HAP-1 (cell line): ENCODE measurements at regions not wholly inside any gene's neighbourhood (a gene's known extent, or its start where the extent isn't known, plus 50 kb on each side); places are given as distances from the start of the nearest gene placed in this dataset.
"Not testable (repeated sequence)": the region's sequence is repeated elsewhere in the genome, so short reads cannot be mapped to it uniquely, and the experiment has no call there.

Experiments
- DNase-seq, 2 experiments: peaks; one replicate each; pipeline ENCODE4 v3.0.0-alpha.2; 2016 to 2020; ENCODE audit warnings: low spot score in 2 of 2
- H3K27me3 ChIP-seq: fragments of 250-450 bp; sonication (Bioruptor Pico); 2 replicates; pipeline ENCODE4 v1.5.1; 2020; ENCODE audit warnings: low read depth, mild to moderate bottlenecking, moderate library complexity
- H3K36me3 ChIP-seq: fragments of 250-450 bp; sonication (Bioruptor Pico); replicated peaks from 2 replicates; pipeline ENCODE4 v1.5.1; 2020; ENCODE audit warnings: mild to moderate bottlenecking
- H3K4me1 ChIP-seq: fragments of 250-450 bp; sonication (Bioruptor Pico); 2 replicates; pipeline ENCODE4 v1.5.1; 2020; ENCODE audit warnings: mild to moderate bottlenecking
- H3K4me3 ChIP-seq: fragments of 250-450 bp; sonication (Bioruptor Pico); 2 replicates; pipeline ENCODE4 v1.5.1; 2020; ENCODE audit warnings: mild to moderate bottlenecking, moderate library complexity
- H3K9me3 ChIP-seq: fragments of 250-450 bp; sonication (Bioruptor Pico); 2 replicates; pipeline ENCODE4 v1.5.1; 2020; ENCODE audit warnings: mild to moderate bottlenecking, moderate library complexity
- in situ Hi-C: fragments of 300-500 bp; cut with MboI; formaldehyde crosslinking; loops from 3 replicates; pipeline ENCODE4 v1.14.3; 2020; ENCODE audit warnings: low sequenced_read_pairs, inconsistent platforms, mixed read lengths

DNA sequence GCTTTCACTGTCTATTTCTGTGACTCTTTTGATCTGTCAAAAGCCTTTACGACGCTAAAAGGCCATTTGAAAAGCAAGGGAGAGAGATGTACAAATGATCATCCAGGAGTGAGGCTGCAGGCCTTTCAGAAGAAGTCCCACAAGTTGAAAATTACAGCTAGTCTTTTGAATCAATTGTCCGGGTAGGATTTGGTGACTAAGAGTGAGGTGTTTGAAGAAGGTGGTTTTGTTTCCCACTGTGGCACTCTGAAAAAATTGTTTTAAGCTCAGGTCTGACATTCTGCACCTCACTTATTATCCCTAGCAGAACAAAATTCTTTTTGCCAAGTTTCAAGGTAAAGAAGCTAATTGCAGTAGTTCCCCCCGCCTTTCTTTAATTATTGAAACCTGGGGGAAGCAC lies 50.8 kb upstream of the TMEM108 start:
- Histone ChIP-seq H3K27me3 (no peaks in the 10 kb centered on the region), H3K4me3 (no peak overlapping the region), H3K36me3 (no peaks in the 10 kb centered on the region), H3K4me1 (no peaks in the 10 kb centered on the region), H3K9me3 (no peaks in the 10 kb centered on the region)
- in situ Hi-C loops = no loop called here
- no peak for DNase-seq

DNA sequence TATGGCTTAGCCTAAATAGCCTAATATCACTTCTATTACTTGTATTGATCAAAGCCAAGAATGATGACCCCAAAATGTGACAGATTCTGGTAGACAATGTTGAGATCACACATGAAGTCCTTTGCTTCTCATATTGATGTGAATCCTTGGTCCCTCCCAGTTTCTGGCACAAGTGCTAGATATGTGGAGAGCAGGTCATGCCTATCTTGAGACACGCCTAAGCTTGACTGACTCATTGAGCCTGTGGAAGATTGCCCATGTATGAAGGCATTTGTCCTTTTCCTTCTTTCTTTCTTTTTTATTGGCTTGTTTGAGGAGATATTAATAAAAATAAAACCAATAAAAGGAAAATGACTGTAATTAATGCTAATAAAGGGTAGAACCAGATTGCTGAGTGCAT lies 54.0 kb upstream of the TMEM108 start:
- DNase-seq = no peak
- no peak overlapping the region for H3K4me3 ChIP-seq

DNA sequence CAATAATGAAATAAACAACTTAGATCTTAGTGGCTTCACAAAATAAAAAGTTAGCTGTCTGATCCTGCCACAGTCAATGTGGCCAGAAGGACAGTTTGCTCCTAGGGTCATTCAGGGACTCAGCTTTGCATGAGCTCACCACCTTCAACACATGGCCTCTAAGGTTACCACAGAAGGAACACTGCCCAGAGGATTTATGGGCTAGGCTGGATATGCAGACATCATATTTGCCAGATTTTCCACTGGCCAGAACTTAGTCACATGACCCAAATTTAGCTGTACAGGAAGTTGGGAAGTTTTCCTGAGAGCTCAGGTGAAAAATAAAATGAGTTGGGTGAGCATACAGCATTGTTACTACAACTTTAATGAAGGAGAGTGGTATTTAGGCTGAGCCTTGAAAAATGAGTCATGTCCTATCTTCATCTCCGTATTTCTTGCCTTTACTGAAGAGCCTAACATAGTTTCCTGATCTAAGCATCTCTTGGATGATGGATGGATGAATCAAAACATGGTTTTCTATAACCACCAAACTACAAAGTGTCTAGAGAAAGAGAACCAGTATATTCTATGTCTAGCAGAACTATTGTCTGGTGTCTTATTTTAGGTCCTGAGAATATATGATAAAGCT lies 54.9 kb upstream of the TMEM108 start:
- Histone ChIP-seq H3K27me3 (no peaks in the 10 kb centered on the region), H3K4me3 (no peak overlapping the region), H3K36me3 (no peaks in the 10 kb centered on the region), H3K4me1 (no peaks in the 10 kb centered on the region), H3K9me3 (no peaks in the 10 kb centered on the region)
- no peak for DNase-seq
- in situ Hi-C loops = no loop called here

More for the DNA sequence above, 54.0 kb upstream of the TMEM108 start:
- no peaks in the 10 kb centered on the region for H3K9me3 ChIP-seq
- H3K36me3 ChIP-seq = no peaks in the 10 kb centered on the region
- in situ Hi-C loops = no loop called here
- no peaks in the 10 kb centered on the region for H3K4me1 ChIP-seq
- no peaks in the 10 kb centered on the region for H3K27me3 ChIP-seq

DNA sequence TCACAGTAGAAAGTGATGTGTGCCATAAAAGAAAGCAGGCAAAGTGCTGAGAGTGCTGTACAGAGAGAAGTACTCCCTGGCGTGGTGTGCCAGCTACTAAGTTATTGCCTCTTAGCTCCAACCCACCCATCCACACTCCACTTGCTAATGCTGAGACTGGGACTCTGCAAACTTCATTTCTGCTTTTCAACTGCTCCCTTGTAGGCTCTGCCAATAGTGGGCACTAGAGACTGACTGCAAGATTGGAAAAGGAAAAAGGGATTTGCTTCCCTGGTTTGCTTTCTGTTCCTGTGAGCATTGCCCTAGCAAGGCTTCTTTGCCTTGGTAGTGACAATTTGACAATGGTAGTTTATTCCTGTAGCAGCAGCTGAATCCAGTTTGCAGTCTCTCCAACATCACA lies 56.5 kb upstream of the TMEM108 start:
- Histone ChIP-seq H3K27me3 (no peaks in the 10 kb centered on the region), H3K9me3 (no peaks in the 10 kb centered on the region), H3K36me3 (no peaks in the 10 kb centered on the region), H3K4me1 (no peaks in the 10 kb centered on the region), H3K4me3 (no peak overlapping the region)
- in situ Hi-C loops = no loop called here
- no peak for DNase-seq

DNA sequence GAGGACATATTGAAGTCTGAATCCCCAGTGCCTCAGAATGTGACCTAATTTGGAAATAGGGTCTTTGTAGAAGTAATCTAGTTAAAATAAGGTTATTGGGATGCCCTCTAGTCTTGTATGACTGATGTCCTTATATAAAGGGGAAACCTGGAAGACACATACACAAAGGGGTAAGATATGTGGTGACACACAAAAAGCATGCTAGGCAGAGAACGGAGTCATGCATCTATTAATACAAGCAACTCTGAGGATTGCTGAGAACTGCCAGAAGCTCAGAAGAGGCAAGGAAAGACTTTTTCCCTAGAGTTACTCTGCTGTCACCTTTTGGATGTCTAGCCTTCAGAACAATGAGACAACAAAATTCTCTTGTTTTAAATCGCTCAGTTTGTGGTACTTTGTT lies 58.1 kb upstream of the TMEM108 start:
- H3K4me3 ChIP-seq = no peak overlapping the region
- H3K27me3 ChIP-seq = no peaks in the 10 kb centered on the region
- in situ Hi-C loops = no loop called here
- H3K36me3 ChIP-seq = no peaks in the 10 kb centered on the region
- H3K4me1 ChIP-seq = no peaks in the 10 kb centered on the region
- no peaks in the 10 kb centered on the region for H3K9me3 ChIP-seq
- DNase-seq = no peak

DNA sequence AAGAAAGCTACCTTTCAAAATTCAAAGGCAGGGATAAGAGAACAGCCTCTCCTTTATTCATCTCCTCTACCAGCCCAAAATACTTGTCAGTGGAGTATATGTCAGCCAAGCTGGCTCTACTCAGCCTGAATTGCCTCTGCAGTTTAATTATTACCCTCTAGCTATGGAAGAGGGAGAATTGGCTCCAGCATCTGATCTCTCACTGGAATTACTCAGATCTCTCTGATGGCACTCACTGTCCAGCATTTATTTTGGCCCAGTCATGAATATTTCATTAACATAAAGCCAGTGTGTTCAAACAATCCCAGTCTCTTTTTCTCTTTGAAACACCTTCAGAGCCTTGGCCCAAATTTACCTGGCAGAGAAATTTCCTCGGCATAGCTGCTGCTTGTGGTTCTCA lies 58.6 kb upstream of the TMEM108 start:
- no peaks in the 10 kb centered on the region for H3K9me3 ChIP-seq
- in situ Hi-C loops = no loop called here

DNA sequence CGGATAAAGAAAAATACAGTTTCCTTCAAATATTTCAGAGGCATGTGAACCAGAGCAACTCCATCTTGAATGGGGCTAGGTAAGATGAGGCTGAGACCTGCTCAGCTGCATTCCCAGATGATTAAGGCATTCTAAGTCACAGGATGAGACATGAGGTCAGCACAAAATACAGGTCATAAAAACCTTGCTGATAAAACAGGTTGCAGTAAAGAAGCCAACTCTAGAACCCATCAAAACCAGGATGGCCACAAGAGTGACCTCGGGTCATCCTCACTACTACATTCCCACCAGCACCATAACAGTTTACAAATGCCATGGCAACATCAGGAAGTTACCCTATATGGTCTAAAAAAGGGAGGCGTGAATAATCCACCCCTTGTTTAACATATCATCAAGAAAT lies 59.2 kb upstream of the TMEM108 start:
- DNase-seq, H3K36me3 ChIP-seq, in situ Hi-C loops, H3K4me1 ChIP-seq, H3K9me3 ChIP-seq, H3K4me3 ChIP-seq, H3K27me3 ChIP-seq: not testable (repeated sequence)

More for the DNA sequence above, 58.6 kb upstream of the TMEM108 start:
- Histone ChIP-seq H3K4me1 (no peaks in the 10 kb centered on the region), H3K4me3 (no peak overlapping the region), H3K27me3 (no peaks in the 10 kb centered on the region), H3K36me3 (no peaks in the 10 kb centered on the region)
- DNase-seq = no peak

DNA sequence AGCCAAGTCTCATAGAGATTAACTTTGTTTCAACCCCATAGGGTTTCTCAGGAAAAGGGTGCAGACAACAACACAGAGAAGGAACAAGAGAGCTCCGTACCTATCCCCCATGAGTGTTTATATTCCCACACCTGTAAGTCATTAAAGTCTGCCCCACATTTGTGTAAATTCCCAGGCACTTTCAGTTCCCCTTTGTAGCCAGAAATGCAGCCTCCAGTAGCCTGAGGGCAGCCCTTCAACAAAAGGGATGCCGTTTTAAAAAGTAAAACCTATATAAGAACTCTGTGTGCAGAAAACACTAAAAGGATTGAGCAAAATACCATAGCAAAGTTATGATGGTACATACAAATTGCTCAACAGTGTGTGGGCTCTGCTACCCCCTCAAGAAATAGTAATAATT lies 59.7 kb upstream of the TMEM108 start:
- DNase-seq = no peak
- H3K4me3 ChIP-seq = no peak overlapping the region
- no peaks in the 10 kb centered on the region for H3K36me3 ChIP-seq
- no peaks in the 10 kb centered on the region for H3K9me3 ChIP-seq
- no peaks in the 10 kb centered on the region for H3K4me1 ChIP-seq
- H3K27me3 ChIP-seq = no peaks in the 10 kb centered on the region
- in situ Hi-C loops = no loop called here

DNA sequence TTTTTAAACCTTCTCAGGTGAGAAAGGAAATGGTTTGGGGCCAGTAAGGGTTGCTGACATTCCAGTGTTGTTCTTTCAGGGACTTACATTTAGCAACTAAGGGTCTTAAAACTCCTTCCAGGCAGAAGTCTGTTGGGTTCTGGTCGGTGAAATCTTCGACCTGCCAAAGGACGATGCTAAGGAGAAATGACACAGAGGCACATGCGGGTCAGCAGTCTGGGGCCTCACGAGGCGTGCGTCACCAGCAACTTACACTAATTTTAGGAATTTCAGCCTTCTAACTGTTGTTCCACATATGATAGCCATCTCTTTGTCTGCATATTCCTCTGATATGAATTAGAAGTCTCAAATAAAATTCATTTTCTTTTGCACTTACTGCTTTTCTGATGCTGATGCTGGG lies 64.1 kb upstream of the TMEM108 start:
- Histone ChIP-seq H3K4me1 (no peaks in the 10 kb centered on the region), H3K27me3 (no peaks in the 10 kb centered on the region), H3K36me3 (no peaks in the 10 kb centered on the region), H3K4me3 (no peak overlapping the region), H3K9me3 (no peaks in the 10 kb centered on the region)
- in situ Hi-C loops = no loop called here
- no peak for DNase-seq

DNA sequence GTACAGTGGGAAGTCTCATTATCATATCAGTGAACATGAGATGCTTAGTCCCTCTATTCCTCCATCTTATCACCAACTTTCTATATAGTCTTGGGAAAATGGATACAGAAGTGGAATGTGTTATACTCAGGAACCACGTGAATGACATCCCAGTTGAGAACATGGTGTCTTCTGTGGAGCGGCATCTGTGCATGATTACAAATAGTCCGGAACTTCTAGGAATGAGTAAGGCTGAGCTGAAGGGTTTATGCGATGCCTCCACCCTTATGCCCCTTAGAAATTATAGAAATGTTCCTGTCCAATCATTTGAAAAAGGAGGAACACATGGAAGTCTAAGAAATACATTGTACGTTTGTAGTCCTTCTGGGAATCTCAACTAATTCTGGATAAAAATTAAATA lies 64.8 kb upstream of the TMEM108 start:
- H3K9me3 ChIP-seq = no peaks in the 10 kb centered on the region
- no peak for DNase-seq
- no peaks in the 10 kb centered on the region for H3K4me1 ChIP-seq
- no peak overlapping the region for H3K4me3 ChIP-seq
- no peaks in the 10 kb centered on the region for H3K36me3 ChIP-seq
- in situ Hi-C loops = no loop called here
- H3K27me3 ChIP-seq = no peaks in the 10 kb centered on the region

DNA sequence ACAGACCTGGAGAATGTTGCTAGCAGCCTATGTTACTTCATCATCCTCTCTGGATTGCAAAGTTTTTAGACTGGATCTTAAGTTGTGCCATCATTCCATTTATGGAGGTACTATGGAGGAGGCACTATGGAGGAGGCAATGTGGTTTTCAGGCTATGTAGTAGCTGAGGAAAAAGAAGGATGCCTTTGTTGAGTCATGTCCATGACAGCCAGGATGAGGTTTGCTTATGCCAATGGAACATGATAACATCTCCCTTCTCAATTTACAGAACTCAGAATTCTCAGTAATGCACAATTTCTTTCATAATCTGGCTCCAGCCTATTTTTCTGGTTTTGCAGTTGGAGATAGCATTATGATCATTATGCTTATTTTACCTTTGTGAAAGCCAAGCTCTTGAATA lies 65.9 kb upstream of the TMEM108 start:
- H3K9me3 ChIP-seq = no peaks in the 10 kb centered on the region
- H3K4me3 ChIP-seq = no peak overlapping the region
- no peaks in the 10 kb centered on the region for H3K36me3 ChIP-seq
- in situ Hi-C loops = no loop called here
- no peak for DNase-seq
- no peaks in the 10 kb centered on the region for H3K27me3 ChIP-seq
- no peaks in the 10 kb centered on the region for H3K4me1 ChIP-seq

DNA sequence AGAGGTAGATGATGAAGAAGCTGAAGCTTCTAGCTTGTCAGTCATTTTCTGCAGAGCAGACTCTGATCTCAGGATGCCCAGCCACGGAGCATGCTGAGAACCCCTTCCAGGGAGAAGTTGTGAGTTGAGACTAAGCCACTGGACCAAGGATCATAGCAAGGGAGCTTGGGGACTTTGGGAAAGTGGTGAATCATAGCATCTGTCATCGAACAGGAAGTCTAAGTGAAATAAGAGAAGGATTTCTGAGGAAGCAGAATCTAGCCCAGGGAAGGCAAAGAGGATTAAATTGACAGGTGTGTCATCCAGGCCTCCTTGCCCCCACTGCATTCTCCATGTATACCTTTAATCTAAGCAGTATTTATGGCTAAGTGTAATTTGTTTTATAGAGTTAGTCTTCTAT lies 71.8 kb upstream of the TMEM108 start:
- in situ Hi-C loops = no loop called here
- no peaks in the 10 kb centered on the region for H3K4me1 ChIP-seq

DNA sequence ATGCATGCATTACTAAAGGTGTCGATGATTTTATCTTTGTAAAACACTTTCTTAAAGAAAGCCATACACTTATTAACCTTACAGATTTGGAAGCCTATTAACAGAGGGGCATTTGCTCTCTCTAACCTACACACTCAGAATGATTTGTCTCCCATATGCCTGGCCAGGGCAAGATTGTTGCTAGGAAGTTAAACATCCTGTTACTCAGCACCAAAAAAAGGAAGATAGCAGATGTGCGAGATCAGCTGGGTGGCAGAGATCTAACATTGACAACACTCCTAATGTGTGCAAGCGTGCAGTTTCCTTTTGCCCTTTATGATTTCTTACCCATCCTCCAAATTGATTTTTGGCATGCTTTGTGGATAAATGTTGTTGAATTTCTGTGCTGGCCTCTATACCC lies 73.9 kb upstream of the TMEM108 start:
- H3K4me1 ChIP-seq = no peaks in the 10 kb centered on the region
- in situ Hi-C loops = no loop called here
- DNase-seq = no peak

More for the DNA sequence above, 71.8 kb upstream of the TMEM108 start:
- no peak for DNase-seq
- Histone ChIP-seq H3K9me3 (no peaks in the 10 kb centered on the region), H3K4me3 (no peak overlapping the region), H3K27me3 (no peaks in the 10 kb centered on the region), H3K36me3 (no peaks in the 10 kb centered on the region)

DNA sequence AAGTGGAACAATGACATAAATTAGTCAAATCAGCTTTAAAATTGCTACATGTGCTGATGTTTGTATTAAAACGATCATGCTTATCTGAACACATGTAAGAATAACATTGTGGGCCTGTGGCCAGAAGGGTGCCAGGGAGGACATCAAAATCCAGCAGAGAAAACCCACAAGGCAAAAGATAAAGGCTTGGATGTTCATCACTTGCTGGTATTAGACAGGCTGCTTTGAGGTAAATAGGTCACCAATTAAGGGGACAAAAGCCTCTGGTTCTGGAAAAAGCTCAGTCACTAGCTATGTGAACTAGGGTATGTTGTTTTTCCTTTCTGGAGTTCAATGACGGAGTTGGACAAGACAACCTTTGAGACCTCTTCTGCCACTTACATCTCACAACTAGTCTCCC lies 74.4 kb upstream of the TMEM108 start:
- Histone ChIP-seq H3K4me3 (no peak overlapping the region), H3K9me3 (no peaks in the 10 kb centered on the region), H3K4me1 (no peaks in the 10 kb centered on the region), H3K36me3 (no peaks in the 10 kb centered on the region), H3K27me3 (no peaks in the 10 kb centered on the region)
- in situ Hi-C loops = no loop called here
- DNase-seq = no peak

More for the DNA sequence above, 73.9 kb upstream of the TMEM108 start:
- H3K36me3 ChIP-seq = no peaks in the 10 kb centered on the region
- no peaks in the 10 kb centered on the region for H3K27me3 ChIP-seq
- no peaks in the 10 kb centered on the region for H3K9me3 ChIP-seq
- H3K4me3 ChIP-seq = no peak overlapping the region

DNA sequence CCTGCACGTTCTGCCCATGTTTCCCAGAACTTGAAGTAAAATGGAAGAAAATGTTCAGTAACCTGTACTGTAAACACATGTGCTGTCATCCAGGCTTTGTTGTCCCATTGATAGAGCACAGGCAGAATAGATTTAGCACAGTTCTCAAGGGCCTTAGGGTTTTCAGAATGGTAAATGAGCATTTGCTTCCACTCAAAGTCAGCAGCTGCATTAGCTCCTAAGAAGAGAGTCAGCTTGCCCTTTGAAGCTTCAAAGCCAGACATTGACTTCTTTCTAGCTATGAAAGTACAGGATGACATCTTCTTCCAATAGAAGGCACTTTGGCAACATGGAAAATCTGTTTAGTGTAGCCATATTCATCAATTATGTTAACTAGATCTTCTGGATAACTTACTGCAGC lies 76.2 kb upstream of the TMEM108 start:
- Histone ChIP-seq H3K27me3 (no peaks in the 10 kb centered on the region), H3K4me1 (no peaks in the 10 kb centered on the region), H3K9me3 (no peaks in the 10 kb centered on the region), H3K4me3 (no peak overlapping the region), H3K36me3 (no peaks in the 10 kb centered on the region)
- in situ Hi-C loops = no loop called here
- DNase-seq = no peak
